ENCODE measurements at regions not wholly inside any gene's neighbourhood (a gene's known extent, or its start where the extent isn't known, plus 50 kb on each side); places are given as distances from the start of the nearest gene placed in this dataset.
A peak's percentile ranks its signal among the peaks of the same experiment; 100 is the strongest.

DNA sequence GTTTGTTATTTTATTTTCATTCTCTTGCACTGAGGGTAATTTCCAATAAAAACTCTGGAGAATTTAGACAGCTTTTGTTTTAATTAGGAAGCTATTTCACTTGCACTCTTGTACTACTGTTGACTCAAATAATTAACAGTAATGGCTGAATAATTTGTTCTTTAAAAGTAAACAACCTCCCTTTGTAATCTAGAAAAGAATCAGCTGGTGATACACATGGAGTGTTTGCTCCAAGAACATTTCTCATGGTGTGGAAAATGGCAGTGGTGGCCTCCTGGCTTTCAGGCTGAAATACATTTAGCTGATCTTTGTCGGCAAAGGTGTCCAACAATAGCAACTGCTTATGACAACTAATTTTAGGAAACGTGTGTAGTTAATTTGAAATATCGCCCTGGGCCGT lies 129.4 kb downstream of the C9orf152 start:
- H3K4me2 ChIP-seq (ENCODE audit: low read length): peak overlapping the region; percentile 41
- peaks cover 70% of the 10 kb centered on the region for H3K4me1 ChIP-seq (ENCODE audit: insufficient read depth, low read length, severe bottlenecking)
- peak overlapping the region; percentile 34; the same call in 1 of the 2 replicates for H3K9ac ChIP-seq (ENCODE audit: low read length)
- H3K4me3 ChIP-seq (ENCODE audit: low read depth, low read length, poor library complexity, severe bottlenecking): peak overlapping the region; percentile 6
- peak overlapping the region; percentile 56 for H3K27ac ChIP-seq (ENCODE audit: low read depth, low read length, poor library complexity, severe bottlenecking)
- H3K9me2 ChIP-seq (ENCODE audit: low read depth, low read length): no peaks in the 10 kb centered on the region
- TF ChIP-seq, protein P1, sequence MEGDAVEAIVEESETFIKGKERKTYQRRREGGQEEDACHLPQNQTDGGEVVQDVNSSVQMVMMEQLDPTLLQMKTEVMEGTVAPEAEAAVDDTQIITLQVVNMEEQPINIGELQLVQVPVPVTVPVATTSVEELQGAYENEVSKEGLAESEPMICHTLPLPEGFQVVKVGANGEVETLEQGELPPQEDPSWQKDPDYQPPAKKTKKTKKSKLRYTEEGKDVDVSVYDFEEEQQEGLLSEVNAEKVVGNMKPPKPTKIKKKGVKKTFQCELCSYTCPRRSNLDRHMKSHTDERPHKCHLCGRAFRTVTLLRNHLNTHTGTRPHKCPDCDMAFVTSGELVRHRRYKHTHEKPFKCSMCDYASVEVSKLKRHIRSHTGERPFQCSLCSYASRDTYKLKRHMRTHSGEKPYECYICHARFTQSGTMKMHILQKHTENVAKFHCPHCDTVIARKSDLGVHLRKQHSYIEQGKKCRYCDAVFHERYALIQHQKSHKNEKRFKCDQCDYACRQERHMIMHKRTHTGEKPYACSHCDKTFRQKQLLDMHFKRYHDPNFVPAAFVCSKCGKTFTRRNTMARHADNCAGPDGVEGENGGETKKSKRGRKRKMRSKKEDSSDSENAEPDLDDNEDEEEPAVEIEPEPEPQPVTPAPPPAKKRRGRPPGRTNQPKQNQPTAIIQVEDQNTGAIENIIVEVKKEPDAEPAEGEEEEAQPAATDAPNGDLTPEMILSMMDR (IDR thresholded peaks at IDR 0.05; ENCODE audit: low read length): no peak
- TF ChIP-seq EZH2 (IDR thresholded peaks at IDR 0.05; ENCODE audit: borderline replicate concordance, low read length): no peak
- no peaks in the 10 kb centered on the region for H3K27me3 ChIP-seq (ENCODE audit: insufficient read depth, low read length)
- peaks cover 97% of the 10 kb centered on the region for H3K79me2 ChIP-seq (ENCODE audit: insufficient read depth, low read length)
- H3F3A ChIP-seq (ENCODE audit: insufficient read depth, low read length): no peaks in the 10 kb centered on the region
- no peaks in the 10 kb centered on the region for H3K9me3 ChIP-seq (ENCODE audit: low read length)
- H2AFZ ChIP-seq (ENCODE audit: low read length): no peak overlapping the region
- H3K36me3 ChIP-seq (ENCODE audit: insufficient read depth, low read length): peaks cover 22% of the 10 kb centered on the region; the same call in 1 of the 2 replicates
- H4K20me1 ChIP-seq (ENCODE audit: insufficient read depth, low read length): no peaks in the 10 kb centered on the region

GRCh38 chr9:110081395-110081794 lies 126.6 kb downstream of the C9orf152 start:
- Histone ChIP-seq H3K79me2 (ENCODE audit: insufficient read depth, low read length) (peaks cover 95% of the 10 kb centered on the region), H4K20me1 (ENCODE audit: insufficient read depth, low read length) (no peaks in the 10 kb centered on the region), H2AFZ (ENCODE audit: low read length) (no peak overlapping the region), H3F3A (ENCODE audit: insufficient read depth, low read length) (no peaks in the 10 kb centered on the region), H3K4me2 (ENCODE audit: low read length) (no peak overlapping the region), H3K27ac (ENCODE audit: low read depth, low read length, poor library complexity, severe bottlenecking) (no peak overlapping the region), H3K27me3 (ENCODE audit: insufficient read depth, low read length) (no peaks in the 10 kb centered on the region), H3K9me3 (ENCODE audit: low read length) (no peaks in the 10 kb centered on the region), H3K36me3 (ENCODE audit: insufficient read depth, low read length) (peaks cover 21% of the 10 kb centered on the region), H3K4me1 (ENCODE audit: insufficient read depth, low read length, severe bottlenecking) (peaks cover 61% of the 10 kb centered on the region), H3K9me2 (ENCODE audit: low read depth, low read length) (no peaks in the 10 kb centered on the region), H3K4me3 (ENCODE audit: low read depth, low read length, poor library complexity, severe bottlenecking) (no peak overlapping the region), H3K9ac (ENCODE audit: low read length) (no peak overlapping the region)
- TF ChIP-seq, protein P1 (IDR thresholded peaks at IDR 0.05; ENCODE audit: low read length): no peak
- TF ChIP-seq EZH2 (IDR thresholded peaks at IDR 0.05; ENCODE audit: borderline replicate concordance, low read length): no peak

GRCh38 chr9:110083866-110084265 lies 124.1 kb downstream of the C9orf152 start:
- H3K27ac ChIP-seq (ENCODE audit: low read depth, low read length, poor library complexity, severe bottlenecking): no peak overlapping the region
- peaks cover 61% of the 10 kb centered on the region for H3K4me1 ChIP-seq (ENCODE audit: insufficient read depth, low read length, severe bottlenecking)
- no peak for TF ChIP-seq EZH2 (IDR thresholded peaks at IDR 0.05; ENCODE audit: borderline replicate concordance, low read length)
- TF ChIP-seq, protein P1 (IDR thresholded peaks at IDR 0.05; ENCODE audit: low read length): no peak
- no peaks in the 10 kb centered on the region for H3K9me3 ChIP-seq (ENCODE audit: low read length)
- no peaks in the 10 kb centered on the region for H3K9me2 ChIP-seq (ENCODE audit: low read depth, low read length)
- no peak overlapping the region for H3K4me3 ChIP-seq (ENCODE audit: low read depth, low read length, poor library complexity, severe bottlenecking)
- H2AFZ ChIP-seq (ENCODE audit: low read length): no peak overlapping the region
- no peaks in the 10 kb centered on the region for H3K27me3 ChIP-seq (ENCODE audit: insufficient read depth, low read length)
- peaks cover 96% of the 10 kb centered on the region for H3K79me2 ChIP-seq (ENCODE audit: insufficient read depth, low read length)
- peaks cover 35% of the 10 kb centered on the region for H3K36me3 ChIP-seq (ENCODE audit: insufficient read depth, low read length)
- H4K20me1 ChIP-seq (ENCODE audit: insufficient read depth, low read length): no peaks in the 10 kb centered on the region
- no peaks in the 10 kb centered on the region for H3F3A ChIP-seq (ENCODE audit: insufficient read depth, low read length)
- H3K4me2 ChIP-seq (ENCODE audit: low read length): no peak overlapping the region
- no peak overlapping the region for H3K9ac ChIP-seq (ENCODE audit: low read length)
